ENCODE measurements at regions not wholly inside any gene's neighbourhood (a gene's known extent, or its start where the extent isn't known, plus 50 kb on each side); places are given as distances from the start of the nearest gene placed in this dataset.

GRCh38 chr5:3801967-3802366 lies 206.3 kb downstream of the IRX1 start:
- no peak for TF ChIP-seq POLR2A (IDR thresholded peaks at IDR 0.05)
- TF ChIP-seq CTCF (IDR thresholded peaks at IDR 0.05), result no peak

Data from Peyer's patch (tissue), 4 donors.